Large intestine (tissue), 3 donors: ENCODE measurements at regions not wholly inside any gene's neighbourhood (a gene's known extent, or its start where the extent isn't known, plus 50 kb on each side); places are given as distances from the start of the nearest gene placed in this dataset.

Source experiments
- DNase-seq, 2 donors: peaks; one replicate each; pipeline versions ENCODE4 v3.0.0 to v3.0.0-alpha.2; 2013
- H3K27ac ChIP-seq: one replicate; pipeline ENCODE4 v1.5.1; 2013; ENCODE audit warnings: low read length
- H3K27me3 ChIP-seq: 2 replicates; pipeline ENCODE4 v1.6.1; 2013; ENCODE audit warnings: low read length; ENCODE audit not compliant: control insufficient read depth, insufficient read depth
- H3K36me3 ChIP-seq: 2 replicates; pipeline ENCODE4 v1.6.1; 2013; ENCODE audit warnings: low read length; ENCODE audit not compliant: control insufficient read depth, insufficient read depth
- H3K4me1 ChIP-seq: one replicate; pipeline ENCODE4 v1.6.1; 2013; ENCODE audit warnings: low read length; ENCODE audit not compliant: control insufficient read depth, insufficient read depth
- H3K4me3 ChIP-seq: one replicate; pipeline ENCODE4 v1.5.1; 2013; ENCODE audit warnings: low read length
- H3K9me3 ChIP-seq: one replicate; pipeline ENCODE4 v1.6.1; 2013; ENCODE audit warnings: mild to moderate bottlenecking, low read depth, low read length, moderate library complexity; ENCODE audit not compliant: control insufficient read depth
- WGBS: methylation state at CpG from one replicate; pipeline ENCODE4 v1.1.5; 2013; ENCODE audit warnings: low lambda C conversion rate; ENCODE audit not compliant: insufficient coverage; 5-methylcytosine and 5-hydroxymethylcytosine counted together

DNA sequence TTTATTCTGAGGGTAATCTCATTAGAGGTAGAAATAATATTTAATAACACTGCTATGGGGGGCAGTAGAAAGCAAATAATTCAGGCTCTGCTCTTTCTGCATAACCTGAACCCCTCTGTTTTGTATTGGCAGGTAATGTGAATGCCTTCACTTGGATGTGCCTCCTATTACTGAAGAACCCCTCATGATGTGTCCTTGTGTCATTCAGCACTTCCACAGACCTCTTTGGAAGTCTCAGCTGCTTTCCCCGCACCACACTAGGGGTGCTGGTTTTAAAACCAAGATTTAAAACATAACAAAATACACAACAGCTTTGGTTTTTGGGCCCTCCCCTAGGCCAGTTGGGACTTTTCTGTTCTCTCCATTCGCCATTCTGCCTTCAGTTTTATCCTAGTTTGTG, 281.7 kb upstream of the MC4R start:
- Histone ChIP-seq H3K9me3 (no peaks in the 10 kb centered on the region), H3K4me3 (no peak overlapping the region), H3K27ac (no peak overlapping the region), H3K4me1 (no peaks in the 10 kb centered on the region), H3K36me3 (no peaks in the 10 kb centered on the region), H3K27me3 (no peaks in the 10 kb centered on the region)
- WGBS, result 71% methylated on average over 1 of the region's 2 CpGs
- no peak for DNase-seq

- DNase-seq, result no peak
- no peaks in the 10 kb centered on the region for H3K9me3 ChIP-seq
- H3K27ac ChIP-seq, result no peak overlapping the region
- H3K36me3 ChIP-seq, result no peaks in the 10 kb centered on the region
- WGBS, result 83% methylated on average over 1 of the region's 4 CpGs
- no peak overlapping the region for H3K4me3 ChIP-seq
- no peaks in the 10 kb centered on the region for H3K4me1 ChIP-seq
- no peaks in the 10 kb centered on the region for H3K27me3 ChIP-seq
Measured at GRCh38 chr18:60656553-60656952, 284.0 kb upstream of the MC4R start.

- Histone ChIP-seq H3K9me3 (peaks cover 4% of the 10 kb centered on the region), H3K27me3 (no peaks in the 10 kb centered on the region), H3K4me3 (no peak overlapping the region), H3K36me3 (no peaks in the 10 kb centered on the region), H3K27ac (no peak overlapping the region), H3K4me1 (no peaks in the 10 kb centered on the region)
- WGBS, result 80% methylated on average over 1 of the region's 22 CpGs
- no peak for DNase-seq
Measured at GRCh38 chr18:60662491-60662890, 289.9 kb upstream of the MC4R start.

- no peak overlapping the region for H3K27ac ChIP-seq
- no peaks in the 10 kb centered on the region for H3K36me3 ChIP-seq
- no peaks in the 10 kb centered on the region for H3K27me3 ChIP-seq
- WGBS, result no CpG with 5 or more reads among the region's 38 CpGs
- H3K9me3 ChIP-seq, result peaks cover 4% of the 10 kb centered on the region
- no peak for DNase-seq
- H3K4me3 ChIP-seq, result no peak overlapping the region
- H3K4me1 ChIP-seq, result no peaks in the 10 kb centered on the region
Measured at GRCh38 chr18:60663060-60663989, 290.8 kb upstream of the MC4R start.

DNA sequence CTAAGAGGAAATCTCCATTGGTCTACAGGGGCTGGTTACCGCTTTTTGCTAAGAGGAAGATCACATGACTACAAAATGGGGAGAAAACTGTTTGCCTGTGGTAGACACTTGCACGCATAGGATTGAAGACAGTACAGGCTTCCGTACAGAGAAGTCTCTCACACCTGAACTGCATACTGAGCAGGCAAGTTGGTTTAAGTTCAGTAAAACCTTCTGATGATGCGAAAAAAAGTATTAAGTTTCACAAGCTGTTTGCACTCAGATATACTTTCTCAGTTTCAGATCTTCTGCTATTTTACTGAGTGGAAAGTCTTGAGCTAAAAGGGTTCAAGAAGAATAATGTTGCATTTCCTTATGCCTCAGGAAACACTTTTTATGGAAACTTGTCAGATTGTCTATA, 292.2 kb upstream of the MC4R start:
- no peak overlapping the region for H3K27ac ChIP-seq
- H3K4me1 ChIP-seq, result no peaks in the 10 kb centered on the region
- H3K36me3 ChIP-seq, result no peaks in the 10 kb centered on the region
- 100% methylated on average over 1 of the region's 4 CpGs for WGBS
- H3K27me3 ChIP-seq, result no peaks in the 10 kb centered on the region
- peaks cover 4% of the 10 kb centered on the region for H3K9me3 ChIP-seq
- DNase-seq, result no peak
- H3K4me3 ChIP-seq, result no peak overlapping the region

- H3K9me3 ChIP-seq, result peaks cover 4% of the 10 kb centered on the region
- H3K27ac ChIP-seq, result no peak overlapping the region
- no peak overlapping the region for H3K4me3 ChIP-seq
- no peaks in the 10 kb centered on the region for H3K27me3 ChIP-seq
- no peaks in the 10 kb centered on the region for H3K36me3 ChIP-seq
- H3K4me1 ChIP-seq, result no peaks in the 10 kb centered on the region
- DNase-seq, result no peak
- WGBS, result no CpG with 5 or more reads among the region's 1 CpG
Measured at GRCh38 chr18:60667016-60667415, 294.4 kb upstream of the MC4R start.

DNA sequence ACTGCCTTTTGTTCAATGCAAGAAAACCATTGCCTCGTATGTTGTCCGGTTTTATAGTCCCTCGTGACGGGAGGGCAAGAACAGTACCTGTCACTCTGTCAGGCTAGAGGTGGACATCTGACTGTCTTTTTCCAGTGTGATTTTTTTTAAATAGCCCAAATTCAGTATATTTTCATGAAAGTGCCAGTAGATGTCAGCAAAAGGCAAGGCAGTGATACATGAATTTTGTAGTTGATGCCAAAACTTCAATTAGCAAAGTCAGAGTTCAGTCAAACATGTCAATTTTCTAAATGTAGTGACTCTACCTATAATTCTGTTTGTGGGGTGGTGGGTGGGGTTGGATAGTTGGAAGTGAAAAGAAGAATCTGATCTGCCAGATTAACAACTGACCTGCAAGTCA, 296.0 kb upstream of the MC4R start:
- no peak overlapping the region for H3K4me3 ChIP-seq
- no peaks in the 10 kb centered on the region for H3K27me3 ChIP-seq
- DNase-seq, result no peak
- WGBS, result 90% methylated on average over 2 of the region's 4 CpGs
- H3K9me3 ChIP-seq, result no peaks in the 10 kb centered on the region
- H3K4me1 ChIP-seq, result no peaks in the 10 kb centered on the region
- H3K27ac ChIP-seq, result no peak overlapping the region
- no peaks in the 10 kb centered on the region for H3K36me3 ChIP-seq

GRCh38 chr18:60669938-60670337, 297.4 kb upstream of the MC4R start:
- no peaks in the 10 kb centered on the region for H3K4me1 ChIP-seq
- no peaks in the 10 kb centered on the region for H3K27me3 ChIP-seq
- DNase-seq, result no peak
- H3K9me3 ChIP-seq, result no peaks in the 10 kb centered on the region
- no peak overlapping the region for H3K27ac ChIP-seq
- H3K4me3 ChIP-seq, result no peak overlapping the region
- H3K36me3 ChIP-seq, result no peaks in the 10 kb centered on the region

- no peaks in the 10 kb centered on the region for H3K9me3 ChIP-seq
- 100% methylated on average over 1 of the region's 1 CpG for WGBS
- no peaks in the 10 kb centered on the region for H3K36me3 ChIP-seq
- no peak overlapping the region for H3K27ac ChIP-seq
- no peaks in the 10 kb centered on the region for H3K4me1 ChIP-seq
- no peak for DNase-seq
- no peak overlapping the region for H3K4me3 ChIP-seq
- no peaks in the 10 kb centered on the region for H3K27me3 ChIP-seq
Measured at GRCh38 chr18:60671021-60671420, 298.4 kb upstream of the MC4R start.

GRCh38 chr18:60675126-60675525, 302.6 kb upstream of the MC4R start:
- no CpG with 5 or more reads among the region's 4 CpGs for WGBS
- DNase-seq, result no peak
- no peak overlapping the region for H3K4me3 ChIP-seq
- H3K36me3 ChIP-seq, result no peaks in the 10 kb centered on the region
- no peak overlapping the region for H3K27ac ChIP-seq
- H3K27me3 ChIP-seq, result no peaks in the 10 kb centered on the region
- no peaks in the 10 kb centered on the region for H3K9me3 ChIP-seq
- no peaks in the 10 kb centered on the region for H3K4me1 ChIP-seq

GRCh38 chr18:60675801-60676200, 303.2 kb upstream of the MC4R start:
- no peaks in the 10 kb centered on the region for H3K4me1 ChIP-seq
- H3K27me3 ChIP-seq, result no peaks in the 10 kb centered on the region
- H3K9me3 ChIP-seq, result no peaks in the 10 kb centered on the region
- no peak overlapping the region for H3K4me3 ChIP-seq
- WGBS, result no CpG with 5 or more reads among the region's 2 CpGs
- no peak for DNase-seq
- no peak overlapping the region for H3K27ac ChIP-seq
- no peaks in the 10 kb centered on the region for H3K36me3 ChIP-seq
